Mucosa of descending colon (tissue), 3 donors: ENCODE measurements at regions not wholly inside any gene's neighbourhood (a gene's known extent, or its start where the extent isn't known, plus 50 kb on each side); places are given as distances from the start of the nearest gene placed in this dataset.

Source experiments
- ATAC-seq: fragments of 200-7000 bp; cut with Tn5 transposase; one replicate; pipeline ENCODE4 v1.9.1; 2020; ENCODE audit warnings: mild to moderate bottlenecking, moderate library complexity
- DNase-seq, 3 donors: peaks; one replicate each; pipeline ENCODE4 v3.0.0-alpha.2; 2020
- H3K36me3 ChIP-seq: fragments of 200-600 bp; one replicate; pipeline ENCODE4 v1.8.0; 2021; ENCODE audit warnings: low read depth, mild to moderate bottlenecking
- H3K4me1 ChIP-seq: fragments of 200-600 bp; one replicate; pipeline ENCODE4 v1.8.0; 2021; ENCODE audit warnings: low read depth, mild to moderate bottlenecking
- H3K4me3 ChIP-seq: fragments of 200-600 bp; one replicate; pipeline ENCODE4 v1.8.0; 2021; ENCODE audit warnings: mild to moderate bottlenecking
- H3K9me3 ChIP-seq: fragments of 200-600 bp; one replicate; pipeline ENCODE4 v1.8.0; 2021; ENCODE audit warnings: mild to moderate bottlenecking
- intact Hi-C, 2 donors: fragments of 100-400 bp; cut with DNase I in 1 of 2; cut with micrococcal nuclease in 1 of 2; formaldehyde crosslinking; loops; one replicate each; pipeline versions ENCODE4 v1.11.0 to v1.11.1; 2022; cut with DNase I, micrococcal nuclease
- TF ChIP-seq, protein P1 (sequence below): fragments of 200-600 bp; IDR thresholded peaks from one replicate; pipeline ENCODE4 v1.8.0; 2022; ENCODE audit warnings: antibody characterized with exemption, mild to moderate bottlenecking
- donor health status: DM: no; HTN: no; CAD: no; lungs with moderate emphysema.
- donor health status: DM: no; HTN: no; CAD: no.
- donor health status: DM: no; HTN: yes; CAD: no.

DNA sequence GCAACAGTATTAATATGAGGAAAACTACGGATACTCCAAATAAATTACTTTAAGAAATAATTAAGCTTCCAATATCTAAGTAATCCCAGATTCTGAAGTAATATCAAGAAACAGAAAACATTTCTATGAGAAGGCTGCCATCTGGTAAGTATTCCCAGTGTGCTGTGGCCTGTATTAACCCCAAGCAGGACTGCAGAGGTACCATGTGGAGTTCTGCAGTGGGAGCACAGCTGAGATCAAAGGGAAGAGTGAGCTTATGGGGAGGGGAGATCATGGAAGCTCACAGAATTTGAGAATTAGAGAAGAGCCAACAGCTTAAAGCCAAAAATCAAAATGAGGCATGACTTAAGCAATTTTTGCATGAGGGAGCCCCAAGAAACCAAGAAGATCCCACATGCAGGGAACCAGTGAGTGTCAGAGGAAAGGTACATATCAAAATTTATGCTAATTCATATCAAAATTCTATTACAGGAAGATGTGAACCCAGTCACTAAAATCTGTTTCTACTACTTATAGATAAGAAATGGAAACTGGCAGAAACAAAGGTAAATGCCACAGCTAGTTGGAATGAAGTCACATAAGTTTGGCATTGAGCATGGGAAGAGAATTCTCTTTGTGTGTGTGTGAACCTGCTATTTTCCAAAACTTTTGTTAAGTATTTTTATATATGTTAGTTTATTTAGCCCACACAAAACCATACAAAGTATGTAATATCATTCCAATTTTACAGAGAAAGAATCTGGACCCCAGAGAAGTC, 62.6 kb upstream of the KITLG start:
- no peak for ATAC-seq
- Histone ChIP-seq H3K4me3 (no peak overlapping the region), H3K4me1 (no peaks in the 10 kb centered on the region)

DNA sequence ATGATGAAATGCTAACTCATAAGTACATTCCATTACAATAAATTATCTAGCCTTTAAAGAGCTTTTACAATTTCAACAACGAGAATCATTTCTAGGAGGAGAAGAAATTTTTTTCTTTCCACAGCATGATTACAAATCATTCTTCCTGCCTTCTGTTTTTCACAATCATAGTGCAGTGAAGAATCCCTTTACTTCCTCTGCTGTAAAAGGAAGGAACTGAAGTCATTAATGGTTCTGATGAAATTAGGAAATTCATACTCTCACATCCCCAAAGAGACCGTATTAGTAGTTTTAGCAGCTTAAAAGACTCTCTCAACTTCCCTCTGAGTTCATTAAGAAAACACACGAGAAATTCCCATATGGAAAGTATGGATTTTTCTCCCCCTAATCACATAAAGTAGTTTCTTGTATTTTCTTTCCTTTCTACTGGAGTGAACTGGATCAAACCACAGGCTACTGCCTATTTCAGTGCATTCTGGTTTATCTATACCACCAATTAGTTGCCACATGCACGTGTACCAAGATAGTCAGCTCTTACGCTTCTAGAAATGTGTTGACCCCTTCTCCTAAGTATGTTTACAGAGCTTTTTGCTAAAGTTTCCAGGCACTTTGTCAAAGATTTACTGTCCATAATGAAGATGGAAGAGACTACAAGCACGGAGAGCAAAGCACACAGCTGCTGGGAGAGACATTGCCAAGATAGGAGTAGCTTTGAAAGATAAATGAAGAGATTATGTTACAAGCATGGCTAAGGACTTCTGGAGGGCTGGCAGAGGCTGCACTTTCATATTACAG, 58.9 kb upstream of the KITLG start:
- ATAC-seq (peak; percentile 23), DNase-seq (peak in 1 of 3 donors; percentile 12)

More for the DNA sequence above, 62.6 kb upstream of the KITLG start:
- intact Hi-C loops: no loop called here
- Histone ChIP-seq H3K9me3 (no peaks in the 10 kb centered on the region), H3K36me3 (no peaks in the 10 kb centered on the region)
- no peak for DNase-seq
- TF ChIP-seq, protein P1, sequence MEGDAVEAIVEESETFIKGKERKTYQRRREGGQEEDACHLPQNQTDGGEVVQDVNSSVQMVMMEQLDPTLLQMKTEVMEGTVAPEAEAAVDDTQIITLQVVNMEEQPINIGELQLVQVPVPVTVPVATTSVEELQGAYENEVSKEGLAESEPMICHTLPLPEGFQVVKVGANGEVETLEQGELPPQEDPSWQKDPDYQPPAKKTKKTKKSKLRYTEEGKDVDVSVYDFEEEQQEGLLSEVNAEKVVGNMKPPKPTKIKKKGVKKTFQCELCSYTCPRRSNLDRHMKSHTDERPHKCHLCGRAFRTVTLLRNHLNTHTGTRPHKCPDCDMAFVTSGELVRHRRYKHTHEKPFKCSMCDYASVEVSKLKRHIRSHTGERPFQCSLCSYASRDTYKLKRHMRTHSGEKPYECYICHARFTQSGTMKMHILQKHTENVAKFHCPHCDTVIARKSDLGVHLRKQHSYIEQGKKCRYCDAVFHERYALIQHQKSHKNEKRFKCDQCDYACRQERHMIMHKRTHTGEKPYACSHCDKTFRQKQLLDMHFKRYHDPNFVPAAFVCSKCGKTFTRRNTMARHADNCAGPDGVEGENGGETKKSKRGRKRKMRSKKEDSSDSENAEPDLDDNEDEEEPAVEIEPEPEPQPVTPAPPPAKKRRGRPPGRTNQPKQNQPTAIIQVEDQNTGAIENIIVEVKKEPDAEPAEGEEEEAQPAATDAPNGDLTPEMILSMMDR: no peak

DNA sequence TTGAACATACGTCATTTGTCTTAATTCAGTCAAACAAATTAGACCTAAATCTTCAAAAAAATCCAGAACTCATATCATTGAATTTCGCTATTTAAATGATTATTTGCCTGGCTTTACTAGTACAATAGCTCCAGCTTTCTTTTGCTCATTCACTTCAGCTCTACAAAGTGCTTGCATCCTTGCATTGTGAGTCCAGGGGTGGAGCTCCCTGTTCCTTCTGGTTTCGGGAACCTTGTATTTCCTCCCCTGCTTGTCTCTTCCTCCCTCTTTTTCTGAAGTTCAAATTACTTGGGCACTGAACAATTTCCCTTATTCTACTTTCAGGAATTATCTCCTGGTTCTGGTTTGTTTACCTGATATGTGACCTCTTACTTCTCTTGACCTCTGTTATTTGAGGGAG, 58.1 kb upstream of the KITLG start:
- Histone ChIP-seq H3K4me1 (no peaks in the 10 kb centered on the region), H3K9me3 (no peaks in the 10 kb centered on the region), H3K4me3 (no peak overlapping the region), H3K36me3 (no peaks in the 10 kb centered on the region)
- TF ChIP-seq, protein P1: no peak
- no peak for ATAC-seq
- DNase-seq: no peak
- intact Hi-C loops: no loop called here

More for the DNA sequence above, 58.9 kb upstream of the KITLG start:
- TF ChIP-seq, protein P1: no peak
- Histone ChIP-seq H3K4me3 (no peak overlapping the region), H3K4me1 (no peaks in the 10 kb centered on the region), H3K36me3 (no peaks in the 10 kb centered on the region), H3K9me3 (no peaks in the 10 kb centered on the region)
- intact Hi-C loops: no loop called here

DNA sequence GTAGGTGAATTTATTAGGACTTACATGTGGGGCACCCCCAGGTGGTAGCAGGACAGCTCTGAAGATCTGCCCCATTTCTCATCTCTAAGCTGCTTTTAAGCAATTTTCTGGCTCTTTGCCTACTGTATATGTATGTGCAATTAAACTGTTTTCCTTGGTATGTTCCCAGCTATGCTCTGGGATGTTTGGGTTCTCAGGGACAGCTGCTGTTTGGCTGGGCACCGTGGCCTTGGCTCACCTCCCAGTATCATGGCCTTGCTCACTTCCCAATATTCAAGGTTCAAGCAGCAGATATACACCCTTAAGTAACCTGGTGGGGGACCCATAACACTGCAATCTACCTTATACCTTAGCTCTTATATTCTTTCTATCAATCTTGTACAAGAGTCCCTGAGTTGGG, 53.7 kb upstream of the KITLG start:
- Histone ChIP-seq H3K36me3 (no peaks in the 10 kb centered on the region), H3K9me3 (no peaks in the 10 kb centered on the region), H3K4me3 (no peak overlapping the region), H3K4me1 (no peaks in the 10 kb centered on the region)
- DNase-seq (no peak), ATAC-seq (peak; percentile 7)
- intact Hi-C loops: no loop called here
- TF ChIP-seq, protein P1: no peak

DNA sequence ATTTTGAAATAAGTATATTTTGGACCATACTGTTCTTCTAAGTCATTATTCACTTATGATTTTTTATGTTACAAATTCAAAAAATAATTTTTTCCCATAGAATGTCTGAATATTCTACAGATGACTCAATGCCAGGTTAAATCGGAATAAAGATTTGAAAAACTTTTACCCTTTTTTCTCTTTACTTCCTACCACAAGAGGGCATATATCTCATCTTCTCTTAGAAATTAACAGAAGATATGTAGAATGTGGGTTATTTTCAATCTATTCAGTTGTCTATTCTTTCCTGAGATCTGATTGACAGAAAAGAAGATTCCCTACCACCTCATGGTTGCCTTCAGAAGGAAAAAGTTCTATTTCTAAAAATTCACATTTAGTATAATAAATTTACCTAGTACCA, 53.0 kb upstream of the KITLG start:
- no peak for DNase-seq
- no peak for ATAC-seq
- intact Hi-C loops: no loop called here
- Histone ChIP-seq H3K4me1 (no peaks in the 10 kb centered on the region), H3K4me3 (no peak overlapping the region), H3K9me3 (no peaks in the 10 kb centered on the region), H3K36me3 (no peaks in the 10 kb centered on the region)
- TF ChIP-seq, protein P1: no peak
